HG02884 (cell line): ENCODE measurements at regions not wholly inside any gene's neighbourhood (a gene's known extent, or its start where the extent isn't known, plus 50 kb on each side); places are given as distances from the start of the nearest gene placed in this dataset.

Source experiments
- ATAC-seq: cut with Tn5 transposase; IDR thresholded peaks from one replicate; pipeline ENCODE4 v1.9.1; 2021; ENCODE audit warnings: mild to moderate bottlenecking, moderate library complexity; ENCODE audit not compliant: unreplicated experiment

- ATAC-seq: no peak
Measured at GRCh38 chrX:66328950-66329596, 165.0 kb downstream of the HEPH start.

DNA sequence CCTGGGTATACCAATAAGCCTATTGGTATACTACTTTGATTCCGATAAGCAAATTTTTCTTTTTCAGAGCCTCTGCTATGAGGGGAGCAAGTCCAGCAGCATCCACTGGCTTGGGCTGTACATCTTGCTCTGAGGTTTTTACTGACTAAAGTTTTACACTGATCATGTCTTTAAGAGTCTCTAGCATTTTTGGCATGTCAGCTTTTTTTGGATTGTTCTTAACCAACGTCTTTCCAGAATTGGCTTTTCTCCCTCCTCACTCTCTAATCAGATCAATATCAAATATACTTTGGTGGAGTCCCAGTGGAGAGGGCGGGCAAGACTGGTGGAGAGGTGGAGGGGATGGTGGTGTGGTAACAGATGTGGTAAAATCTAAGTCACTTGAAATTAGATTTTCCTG lies 196.8 kb downstream of the HEPH start:
- no peak for ATAC-seq

DNA sequence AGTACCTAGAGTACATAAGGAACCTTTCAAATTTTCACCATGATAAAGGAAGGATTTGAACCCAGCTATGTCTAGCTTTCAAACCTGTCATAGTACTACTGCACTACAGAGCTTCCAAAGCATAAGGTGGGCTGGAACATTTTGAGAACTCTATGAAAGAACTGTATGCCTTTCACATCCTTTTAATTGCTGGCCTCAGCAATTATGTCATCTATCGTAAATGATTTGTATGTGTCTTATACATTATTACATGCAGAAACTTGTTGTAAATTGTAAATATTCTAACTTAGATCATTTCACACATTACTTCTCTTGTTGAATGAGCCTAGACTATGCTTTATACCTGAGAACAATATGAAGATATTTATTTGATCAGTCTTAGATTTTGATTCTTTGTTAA lies 220.7 kb downstream of the HEPH start:
- ATAC-seq: no peak

DNA sequence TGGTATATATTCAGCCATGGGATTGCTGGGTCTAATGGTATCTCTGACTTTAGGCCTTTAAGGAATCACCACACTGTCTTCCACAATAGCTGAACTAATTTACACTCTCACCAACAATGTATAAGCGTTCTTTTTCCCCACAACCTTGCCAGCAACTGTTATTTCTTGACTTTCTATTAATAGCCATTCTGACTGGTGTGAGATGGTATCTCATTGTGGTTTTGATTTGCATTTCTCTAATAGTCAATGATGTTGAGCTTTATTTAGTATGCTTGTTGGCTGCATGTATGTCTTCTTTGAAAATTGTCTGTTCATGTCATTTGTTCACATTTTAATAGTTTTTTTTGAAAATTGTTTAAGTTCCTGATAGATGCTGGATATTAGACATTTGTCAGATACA lies 235.2 kb downstream of the HEPH start:
- no peak for ATAC-seq

DNA sequence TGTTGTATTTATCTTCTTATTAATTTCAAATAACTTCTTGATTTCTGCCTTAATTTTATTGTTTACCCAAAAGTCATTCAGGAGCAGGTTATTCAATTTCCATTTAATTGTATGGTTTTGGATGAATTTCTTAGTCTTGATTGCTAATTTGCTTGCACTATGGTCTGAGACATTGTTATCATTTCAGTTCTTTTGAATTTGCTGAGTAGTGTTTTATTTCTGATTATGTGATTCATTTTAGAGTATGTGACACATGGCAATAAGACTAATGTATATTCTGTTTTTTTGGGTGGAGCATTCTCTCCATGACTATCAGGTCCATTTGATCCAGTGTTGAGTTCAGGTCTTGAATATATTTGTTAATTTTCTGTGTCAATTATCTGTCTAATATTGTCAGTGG lies 236.7 kb downstream of the EDA2R start:
- no peak for ATAC-seq

DNA sequence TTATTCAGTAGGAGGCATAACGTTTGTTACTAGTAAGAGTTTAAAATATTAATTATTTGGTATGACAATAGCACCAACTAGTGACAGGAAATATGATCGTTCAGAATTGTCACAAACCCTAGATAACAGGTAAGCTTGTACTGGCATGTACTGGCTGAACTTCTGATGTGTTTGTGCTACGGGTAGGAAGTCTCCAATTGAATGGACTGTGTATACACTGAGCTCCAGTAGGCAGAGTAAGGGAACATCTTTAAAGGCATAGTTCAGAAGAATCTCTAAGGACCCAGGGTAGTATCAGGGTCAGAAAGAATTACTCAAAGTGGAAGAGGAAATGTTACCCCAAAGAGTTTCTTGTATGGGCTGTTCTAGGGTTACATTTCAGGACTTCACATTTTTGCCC lies 230.4 kb downstream of the EDA2R start:
- peak; percentile 73 for ATAC-seq

DNA sequence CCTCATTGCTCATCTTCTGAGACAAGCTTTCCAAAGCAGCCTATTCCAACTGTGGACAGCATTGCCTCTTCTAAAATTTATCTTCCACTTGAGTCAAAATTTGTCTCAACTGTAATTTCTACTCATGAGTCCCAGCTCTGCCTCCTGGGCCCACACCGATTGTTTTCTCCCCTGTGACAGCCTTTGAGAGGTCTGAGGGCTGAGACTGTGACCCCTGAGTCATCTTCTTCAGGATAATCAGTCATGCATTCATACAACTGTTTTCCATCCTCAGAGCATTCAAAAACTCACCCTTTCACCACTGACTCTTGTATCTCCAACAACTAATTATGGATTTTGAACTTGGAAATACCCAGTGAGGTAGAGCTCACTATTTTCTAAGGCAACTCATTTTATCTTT lies 228.1 kb downstream of the EDA2R start:
- no peak for ATAC-seq
